Stimulated activated CD8-positive, alpha-beta memory T cell treated with anti-CD3 and anti-CD28 coated beads, Interleukin-4, amount 100 ng/mL, for 48 hours (primary cell): ENCODE measurements at regions not wholly inside any gene's neighbourhood (a gene's known extent, or its start where the extent isn't known, plus 50 kb on each side); places are given as distances from the start of the nearest gene placed in this dataset.
"Not testable (repeated sequence)": the region's sequence is repeated elsewhere in the genome, so short reads cannot be mapped to it uniquely, and the experiment has no call there.

Experiments used
- DNase-seq: peaks from one replicate; pipeline ENCODE4 v3.0.0-alpha.2; 2020

DNA sequence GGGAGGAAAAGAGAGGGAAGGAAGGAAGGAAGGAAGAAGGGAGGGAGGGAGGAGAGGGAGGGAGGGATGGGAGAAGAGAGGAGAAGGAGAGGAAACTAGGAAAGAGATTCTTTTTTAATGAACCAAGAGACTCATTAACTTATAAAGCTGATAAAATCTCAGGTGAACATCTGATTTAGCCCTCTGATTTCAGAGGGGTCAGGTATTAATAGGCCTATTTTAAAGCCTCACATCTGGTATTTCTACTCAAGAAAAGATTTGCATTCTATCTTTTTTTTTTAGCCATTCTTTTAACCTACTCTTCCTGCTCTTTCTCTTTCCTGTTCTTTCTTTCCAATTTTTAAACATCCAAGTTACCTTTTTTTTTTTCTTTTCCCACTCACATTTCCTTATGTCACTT, 103.3 kb upstream of the CPEB2 start:
- no peak for DNase-seq

DNA sequence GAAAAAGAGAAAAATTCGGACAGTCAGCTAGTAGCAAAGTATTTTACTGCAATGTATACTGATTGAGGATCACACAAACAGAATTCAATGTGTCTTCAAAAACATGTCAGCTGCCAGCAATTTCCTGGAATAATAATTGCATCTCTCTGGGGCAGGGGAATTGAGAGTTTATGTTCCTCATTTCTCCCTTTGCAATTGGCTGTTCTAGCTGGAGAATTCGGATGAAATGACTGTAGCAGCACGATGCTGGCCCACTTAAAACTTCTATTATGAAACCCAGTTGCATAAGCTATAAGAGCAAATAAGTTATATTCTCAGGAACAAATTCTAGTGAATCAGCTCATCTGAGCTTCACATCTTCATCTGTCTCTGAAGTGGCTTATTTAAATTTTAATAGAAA, 99.9 kb upstream of the CPEB2 start:
- no peak for DNase-seq

DNA sequence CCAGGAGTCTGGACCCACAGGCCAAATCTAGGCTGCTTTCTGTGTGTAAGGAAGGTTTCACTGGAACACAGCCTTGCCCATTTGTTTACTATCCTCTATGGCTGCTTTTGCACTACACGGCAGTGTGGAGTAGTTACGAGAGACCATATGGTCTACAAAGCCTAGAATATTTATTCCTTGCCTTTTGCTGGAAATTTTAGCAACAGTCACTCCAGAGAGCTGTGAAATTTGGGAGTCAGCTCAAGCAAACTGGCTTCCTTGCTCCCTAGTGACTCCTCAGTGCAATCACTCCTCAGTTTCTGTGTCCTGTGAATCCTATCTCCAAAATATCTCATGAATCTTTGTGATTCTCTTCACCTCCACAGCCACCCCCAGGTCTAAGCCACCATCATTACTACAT, 99.0 kb upstream of the CPEB2 start:
- no peak for DNase-seq

DNA sequence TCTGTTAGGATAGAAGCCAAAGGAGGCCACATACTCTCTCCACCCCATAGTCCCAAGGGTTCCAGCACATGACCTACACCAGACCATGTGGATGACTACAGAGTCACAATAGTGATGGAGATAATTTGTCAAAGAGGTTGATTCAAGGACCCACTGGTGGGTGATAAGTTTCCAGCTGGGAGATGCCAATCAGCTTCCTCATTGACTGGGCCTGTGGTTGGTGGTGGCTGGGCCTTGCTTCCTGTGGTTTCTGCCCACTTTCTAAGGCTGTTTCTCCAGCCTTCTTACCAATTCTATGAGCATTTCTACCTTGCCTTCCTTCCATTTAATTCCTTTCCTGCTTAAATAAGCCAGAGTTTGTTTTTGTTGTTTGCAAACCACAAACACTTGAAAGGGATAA, 95.5 kb upstream of the CPEB2 start:
- DNase-seq = no peak

DNA sequence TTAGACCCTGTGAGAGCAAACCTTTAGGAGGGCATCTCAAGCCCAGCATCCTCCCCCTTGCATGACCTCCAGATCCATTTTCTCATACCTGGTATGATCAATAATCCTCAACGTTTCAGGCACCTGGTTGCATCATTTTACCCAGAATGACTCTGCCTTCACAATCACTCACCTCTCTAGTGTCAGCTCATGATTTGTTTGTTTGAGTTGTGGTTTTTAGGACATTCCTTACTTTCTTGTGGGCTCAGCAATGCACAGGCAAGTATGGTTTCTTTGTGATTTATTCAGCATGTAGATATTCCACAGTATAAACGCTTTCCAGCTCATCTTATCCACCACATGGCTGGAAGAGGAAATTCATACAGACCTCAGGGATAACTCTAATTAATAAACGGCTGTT, 93.6 kb upstream of the CPEB2 start:
- no peak for DNase-seq

DNA sequence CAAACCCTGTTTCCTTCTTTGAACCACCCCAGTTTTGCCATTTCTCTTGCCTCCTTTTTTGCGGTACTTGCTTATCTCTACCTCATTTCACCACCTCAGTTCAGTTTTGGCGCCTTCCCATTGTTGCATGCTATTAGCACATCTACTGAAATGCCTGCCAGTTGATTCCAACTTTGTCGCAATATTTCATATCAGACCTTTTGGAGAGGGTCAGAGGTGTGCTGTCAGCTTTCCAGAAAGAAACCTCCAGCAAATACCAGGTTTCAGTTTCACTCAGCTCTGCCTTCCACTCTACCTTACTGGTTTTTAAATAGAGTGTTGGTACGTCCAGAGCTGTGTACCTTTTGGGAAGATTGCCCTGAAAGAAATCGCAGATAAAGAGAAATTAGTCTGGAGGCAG, 91.9 kb upstream of the CPEB2 start:
- no peak for DNase-seq

DNA sequence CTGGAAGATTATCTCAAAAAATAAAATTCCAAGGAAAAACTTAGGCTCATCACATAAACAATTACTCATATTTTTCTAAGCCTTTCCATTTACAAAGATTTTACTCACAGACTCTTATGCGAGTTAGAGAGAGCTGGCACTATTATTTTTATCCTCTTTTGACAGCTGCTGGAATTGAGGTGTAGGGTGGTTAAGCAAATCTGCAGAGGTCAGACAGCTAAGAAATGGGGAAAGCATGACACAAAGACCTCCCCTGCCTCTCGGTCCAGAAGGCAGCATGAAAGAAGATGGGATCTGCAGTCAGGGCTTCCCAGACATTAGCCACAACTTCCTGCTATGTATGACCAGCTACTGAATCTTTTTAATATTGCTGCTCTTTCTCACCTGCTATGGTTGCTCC, 89.9 kb upstream of the CPEB2 start:
- no peak for DNase-seq

DNA sequence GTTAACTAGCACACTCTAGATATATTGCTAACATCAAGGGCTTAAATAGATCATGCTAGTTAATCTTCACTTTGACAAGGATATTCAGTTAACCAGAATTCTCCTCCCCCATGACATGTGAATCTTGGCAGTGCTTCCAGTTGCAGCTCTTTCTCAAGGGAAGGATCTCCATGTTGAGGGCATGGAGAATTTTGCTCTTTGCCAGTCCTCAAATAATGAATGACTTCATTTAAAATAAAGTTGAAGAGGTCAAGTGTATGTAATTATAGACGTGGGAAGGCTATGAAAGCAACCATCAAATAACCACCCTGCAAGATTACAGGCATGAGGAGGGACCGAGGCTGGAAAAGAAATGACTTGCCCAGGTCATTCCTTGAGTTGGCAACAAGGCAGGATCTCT, 87.3 kb upstream of the CPEB2 start:
- no peak for DNase-seq

DNA sequence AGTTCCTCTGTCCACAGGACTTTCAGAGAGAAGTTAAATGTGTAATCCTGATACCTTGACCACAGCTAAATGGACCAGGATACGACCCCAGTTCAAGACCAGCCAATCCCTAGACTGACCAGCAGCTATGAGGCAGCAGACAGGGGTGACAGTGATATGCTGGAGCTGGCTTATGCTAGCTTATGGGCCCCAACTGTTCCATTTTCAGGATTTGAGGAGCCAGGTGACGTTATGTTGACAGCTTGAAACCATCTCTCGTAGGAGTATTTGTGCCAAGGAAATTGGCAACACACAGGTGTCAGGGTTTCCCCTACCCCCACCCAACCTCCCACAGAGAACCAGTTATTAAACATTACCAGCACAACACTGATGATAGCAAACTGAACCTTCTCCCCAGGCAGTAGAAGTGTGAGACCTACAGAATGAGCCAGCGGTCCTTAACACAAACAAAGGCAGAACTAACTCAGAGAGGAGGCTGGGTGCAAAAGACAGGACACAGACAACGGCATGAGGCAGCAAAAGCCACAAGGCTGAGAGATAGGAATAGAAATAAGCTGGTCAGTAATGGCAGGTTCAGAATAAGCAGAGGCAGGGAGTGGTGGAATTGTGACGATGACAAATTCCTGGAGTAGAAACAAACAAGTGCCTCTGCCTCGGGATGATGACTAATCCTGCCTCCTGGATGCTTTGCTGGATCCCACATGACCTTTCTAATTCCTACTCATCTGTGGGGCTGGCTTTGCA, 85.6 kb upstream of the CPEB2 start:
- DNase-seq = no peak

DNA sequence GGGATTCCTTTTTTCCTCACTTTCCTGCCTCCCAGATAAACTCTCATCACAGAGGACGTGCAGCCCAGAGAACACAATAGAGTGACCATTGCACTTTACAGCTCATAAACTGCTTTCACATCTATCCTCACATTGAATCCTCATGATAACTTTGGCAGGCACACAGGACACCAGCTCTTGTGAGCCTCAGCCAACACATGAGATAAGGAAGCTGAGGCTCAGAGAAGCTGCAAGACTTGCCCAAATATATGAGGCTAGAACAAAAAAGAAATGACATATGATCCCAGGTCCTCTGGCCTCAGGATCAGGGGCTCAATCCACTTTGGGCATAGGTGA, 85.0 kb upstream of the CPEB2 start:
- DNase-seq = no peak

DNA sequence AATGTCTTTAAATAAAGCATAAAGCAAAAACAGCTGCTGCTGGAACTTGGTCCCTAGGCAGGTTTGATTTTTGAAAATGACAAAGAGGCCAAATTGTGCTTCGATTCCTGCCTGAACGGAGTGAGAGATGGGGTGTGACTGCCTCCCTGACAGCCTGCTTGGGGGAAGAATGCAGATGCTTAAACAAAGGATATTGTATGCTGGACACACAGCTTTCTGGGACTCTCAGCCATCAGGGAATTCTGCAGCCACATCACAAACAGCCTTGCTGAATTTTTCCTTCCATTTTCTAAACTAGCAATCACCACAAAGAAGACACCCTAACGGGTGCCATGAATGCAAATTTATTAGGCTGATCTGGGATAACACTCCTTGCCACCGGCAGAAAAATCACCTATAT, 83.9 kb upstream of the CPEB2 start:
- no peak for DNase-seq

DNA sequence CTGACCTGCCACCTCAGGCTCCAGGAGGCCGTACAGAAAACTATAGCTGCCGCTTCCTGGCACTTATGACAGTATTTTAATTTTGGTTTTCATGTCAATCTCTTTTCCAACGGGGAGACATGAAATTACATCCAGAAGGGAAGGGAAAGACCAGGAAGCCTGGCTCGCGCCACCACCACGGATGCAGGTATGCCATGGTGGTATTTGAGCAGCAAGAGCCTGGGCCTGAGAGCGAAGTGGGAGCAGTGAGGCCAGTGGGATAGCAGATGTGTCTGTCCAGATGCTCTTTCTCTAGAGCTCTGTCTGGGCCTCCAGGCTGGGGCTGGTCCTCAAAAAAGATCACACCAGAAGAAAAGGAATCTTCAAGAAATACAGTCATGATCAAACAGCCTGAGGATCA, 82.5 kb upstream of the CPEB2 start:
- DNase-seq = no peak

DNA sequence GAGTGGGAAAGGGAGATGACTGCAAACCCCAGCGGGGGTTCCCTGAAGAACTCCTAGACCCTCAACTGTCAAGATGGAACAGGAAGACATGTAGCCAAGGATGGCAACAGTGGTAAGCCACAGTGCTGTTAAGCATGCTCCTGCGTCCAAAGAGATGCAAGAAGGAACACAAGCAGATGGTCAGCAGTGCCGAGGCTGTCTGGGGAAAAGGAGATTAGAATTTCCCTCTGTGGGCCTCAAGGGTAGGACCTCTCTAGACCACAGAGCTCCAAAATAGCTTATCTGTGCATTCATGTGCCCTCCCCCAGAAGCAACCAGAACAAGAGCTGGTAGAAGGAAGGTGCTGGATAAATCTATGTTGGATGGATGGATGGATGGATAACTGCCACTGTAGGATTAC, 82.0 kb upstream of the CPEB2 start:
- no peak for DNase-seq

DNA sequence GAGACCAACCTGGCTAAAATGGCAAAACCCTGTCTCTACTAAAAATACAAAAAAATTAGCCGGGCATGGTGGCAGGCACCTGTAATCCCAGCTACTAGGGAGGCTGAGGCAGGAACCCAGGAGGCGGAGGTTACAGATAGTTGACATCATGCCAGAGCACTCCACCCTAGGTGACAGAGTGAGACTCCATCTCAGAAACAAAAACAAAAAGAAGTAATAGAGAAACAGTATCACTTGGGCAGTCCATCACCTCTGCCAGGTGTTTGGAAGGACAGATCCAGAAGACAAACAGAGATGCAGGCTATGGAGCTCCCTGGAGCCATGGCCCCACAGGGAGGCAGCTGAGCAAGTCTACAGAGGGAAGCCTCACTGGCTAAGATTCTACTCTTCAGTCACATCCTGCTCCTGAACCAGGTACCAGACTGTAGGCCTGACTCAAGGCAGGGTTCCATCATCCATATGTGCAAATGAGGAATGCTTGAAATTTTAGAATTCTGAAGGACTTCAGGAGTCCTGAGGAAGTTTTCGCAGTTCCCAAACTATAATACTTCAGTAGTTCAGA, 81.4 kb upstream of the CPEB2 start:
- no peak for DNase-seq

DNA sequence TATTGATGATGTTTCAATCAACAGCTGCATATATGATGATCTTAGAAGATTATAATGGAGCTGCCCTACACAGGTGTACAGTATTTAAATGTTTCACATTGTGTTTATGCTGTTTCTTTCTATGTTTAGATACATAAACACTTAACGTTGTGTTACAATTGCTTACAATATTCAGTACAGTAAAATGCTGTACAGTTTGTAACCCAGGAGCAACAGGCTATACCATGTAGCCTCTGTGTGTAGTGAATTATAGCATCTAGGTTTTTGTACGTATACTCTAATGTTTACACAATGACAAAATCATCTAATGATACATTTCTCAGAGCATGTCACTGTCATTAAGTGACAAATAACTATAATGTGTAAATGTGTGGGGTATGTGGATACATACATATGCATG, 80.5 kb upstream of the CPEB2 start:
- DNase-seq = not testable (repeated sequence)

DNA sequence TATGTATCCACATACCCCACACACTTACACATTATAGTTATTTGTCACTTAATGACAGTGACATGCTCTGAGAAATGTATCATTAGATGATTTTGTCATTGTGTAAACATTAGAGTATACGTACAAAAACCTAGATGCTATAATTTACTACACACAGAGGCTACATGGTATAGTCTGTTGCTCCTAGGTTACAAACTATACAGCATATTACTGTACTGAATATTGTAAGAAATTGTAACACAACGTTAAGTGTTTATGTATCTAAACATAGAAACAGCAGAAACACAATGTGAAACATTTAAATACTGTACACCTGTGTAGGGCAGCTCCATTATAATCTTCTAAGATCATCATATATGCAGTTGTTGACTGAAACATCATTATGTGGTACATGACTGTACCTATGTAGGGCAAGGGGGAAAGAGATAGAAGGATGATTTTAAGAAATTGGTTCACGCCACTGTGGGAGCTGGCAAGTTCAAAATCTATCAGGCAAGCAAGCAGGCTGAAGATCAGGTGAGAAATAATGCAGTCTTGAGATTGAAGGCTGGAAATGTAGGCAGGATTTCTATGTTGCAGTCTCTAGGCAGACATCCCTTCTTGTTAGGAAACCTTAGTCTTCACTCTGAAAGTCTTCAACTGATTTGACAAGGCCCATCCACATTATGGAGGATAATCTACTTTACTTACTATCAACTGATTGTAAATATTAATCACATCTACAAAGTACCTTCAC, 78.0 kb upstream of the CPEB2 start:
- DNase-seq = no peak

DNA sequence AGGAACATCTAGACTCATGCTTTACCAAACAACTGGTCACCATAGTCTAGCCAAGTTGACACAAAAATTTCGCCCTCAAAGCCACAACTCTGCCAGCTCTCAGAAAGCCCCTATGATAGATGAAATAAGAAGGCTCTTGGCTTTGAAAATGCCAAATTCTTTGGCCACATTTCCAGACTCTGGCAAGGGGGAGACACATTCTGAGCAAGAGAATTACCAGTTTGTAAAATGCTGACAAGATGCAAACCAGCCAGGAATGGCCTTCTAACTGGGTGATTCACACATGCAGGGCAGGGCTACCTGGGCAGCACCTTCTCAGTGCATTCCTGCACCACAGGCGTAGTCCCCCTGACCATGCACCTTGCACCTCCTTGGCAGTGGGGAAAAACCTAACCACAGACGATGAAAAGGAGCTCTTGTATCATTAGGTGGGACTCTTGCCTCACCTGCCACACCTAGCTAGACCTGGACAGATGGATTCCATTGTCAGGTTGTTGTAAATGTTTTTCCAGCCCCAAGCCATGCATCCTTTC, 77.4 kb upstream of the CPEB2 start:
- DNase-seq = no peak

DNA sequence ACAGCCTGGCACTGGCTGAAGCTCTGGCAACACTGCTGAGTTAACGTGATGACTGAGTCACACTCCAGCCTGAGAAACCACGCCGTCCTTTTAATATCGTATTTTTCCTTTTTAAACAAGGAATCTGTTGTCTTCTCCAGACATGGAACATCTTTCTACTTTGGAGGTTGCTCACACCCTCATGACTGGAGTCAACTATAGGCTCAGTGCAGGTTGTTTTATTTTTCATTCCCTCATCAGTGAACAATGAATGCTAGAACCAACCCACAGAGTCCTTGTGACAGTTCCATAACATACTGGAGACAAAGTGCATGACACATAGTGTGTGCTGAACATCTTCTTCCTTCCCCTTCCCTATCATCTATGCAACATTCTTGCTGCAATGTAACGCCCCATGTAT, 76.8 kb upstream of the CPEB2 start:
- no peak for DNase-seq

DNA sequence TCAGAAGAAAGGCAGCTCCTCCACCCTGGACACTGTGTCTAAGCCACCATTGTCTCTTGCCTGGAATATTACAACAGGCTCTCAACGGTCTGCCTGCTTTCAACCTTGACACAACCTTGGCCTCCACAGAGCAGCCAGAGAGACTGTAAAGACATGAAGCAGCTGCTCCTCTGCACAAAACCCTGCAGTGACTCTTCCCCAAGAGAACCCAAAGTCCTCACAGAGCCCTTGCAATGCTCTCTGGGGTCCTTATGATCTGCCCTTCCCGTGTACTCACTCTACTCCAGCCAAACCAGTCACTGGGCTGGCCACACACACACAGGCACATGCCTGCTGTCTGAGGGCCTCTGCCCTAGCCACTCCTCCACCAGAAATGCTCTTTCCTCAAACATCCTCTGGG, 75.9 kb upstream of the CPEB2 start:
- DNase-seq = no peak

DNA sequence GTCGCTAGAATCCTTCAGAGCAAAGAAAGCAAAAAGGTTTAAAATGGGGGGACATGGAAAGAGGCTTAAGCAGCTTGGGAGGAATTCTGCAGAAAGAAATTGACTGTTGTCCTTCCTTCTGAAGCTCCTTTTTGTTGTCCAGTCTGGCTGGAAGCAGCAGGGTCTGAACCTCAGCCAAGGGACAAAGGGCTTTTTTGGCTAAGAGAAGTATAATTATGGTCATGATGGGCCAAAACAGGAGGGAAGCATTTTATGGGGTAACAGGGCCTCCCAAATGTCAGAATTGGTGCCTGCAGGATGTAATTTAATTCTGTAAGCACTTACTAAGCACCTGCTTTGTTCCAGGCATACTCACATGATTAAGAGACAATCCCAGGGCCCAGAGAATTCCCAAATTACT, 74.2 kb upstream of the CPEB2 start:
- DNase-seq = no peak

DNA sequence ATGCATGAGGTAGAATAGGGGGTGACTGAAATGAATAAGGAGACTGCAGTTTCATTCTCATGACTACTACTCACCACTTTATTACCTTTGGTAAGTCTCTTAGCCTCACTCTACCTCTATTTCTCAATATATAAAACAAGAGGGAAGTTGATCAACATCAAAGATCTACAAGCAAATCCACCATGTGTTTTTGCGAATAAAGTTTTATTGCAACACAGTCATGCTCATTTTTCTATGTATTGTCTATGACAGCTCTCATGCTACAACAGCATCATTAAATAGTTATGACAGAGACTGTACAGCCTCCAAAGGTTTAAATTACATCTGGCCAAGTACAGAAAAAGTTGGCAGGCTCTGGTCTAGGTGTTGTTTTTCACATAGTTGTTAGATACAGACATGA, 72.6 kb upstream of the CPEB2 start:
- no peak for DNase-seq

DNA sequence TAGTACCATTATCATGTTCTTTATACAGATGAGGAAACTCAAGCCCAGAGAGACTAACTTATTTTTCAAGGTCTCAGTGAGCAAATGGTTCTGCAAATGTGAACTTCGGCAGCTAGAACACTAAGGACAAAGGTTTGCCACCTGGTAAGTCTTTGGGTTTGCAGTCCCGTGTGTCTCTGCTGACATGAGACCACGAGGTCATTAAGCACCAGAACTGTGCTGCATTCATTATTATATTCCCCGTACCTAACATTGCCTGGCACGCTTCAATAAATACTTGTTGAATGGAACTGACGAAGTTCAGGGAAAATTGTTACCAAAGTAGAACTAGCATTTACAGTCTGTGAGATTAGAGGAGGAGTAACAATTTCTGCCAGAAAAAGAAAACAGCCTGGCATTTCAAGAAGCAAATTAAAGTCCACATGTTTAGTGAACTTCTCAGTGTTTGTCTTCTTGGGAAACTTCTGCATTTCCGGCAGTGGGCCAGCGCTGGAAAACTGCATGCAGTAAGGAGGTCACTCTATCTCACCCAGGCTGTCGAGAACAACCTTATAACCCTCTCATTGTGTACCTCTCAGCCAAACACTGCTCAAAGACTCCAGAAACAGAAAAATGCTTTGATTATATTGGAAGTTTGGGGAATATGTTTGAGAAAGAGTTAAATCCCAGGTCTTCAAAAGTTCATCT, 67.4 kb upstream of the CPEB2 start:
- no peak for DNase-seq

DNA sequence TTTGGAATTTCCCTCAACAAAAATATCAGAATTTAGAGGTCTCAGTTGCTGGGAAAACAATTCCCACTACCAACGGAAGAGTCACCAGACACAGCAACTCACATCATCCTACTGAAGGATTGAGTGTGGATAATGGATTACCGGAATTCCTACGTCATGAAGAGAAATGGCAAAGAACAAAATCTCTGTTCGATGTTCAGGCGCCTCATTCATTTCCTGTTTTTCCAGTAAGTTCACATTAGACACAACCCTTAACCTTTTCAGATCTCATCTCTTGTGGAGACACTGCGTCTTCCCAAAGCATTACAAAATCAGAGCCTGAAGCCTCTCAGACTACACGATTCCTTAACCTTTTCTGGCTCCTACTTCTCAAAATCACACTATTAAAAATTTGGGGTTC, 58.5 kb upstream of the CPEB2 start:
- DNase-seq = no peak

DNA sequence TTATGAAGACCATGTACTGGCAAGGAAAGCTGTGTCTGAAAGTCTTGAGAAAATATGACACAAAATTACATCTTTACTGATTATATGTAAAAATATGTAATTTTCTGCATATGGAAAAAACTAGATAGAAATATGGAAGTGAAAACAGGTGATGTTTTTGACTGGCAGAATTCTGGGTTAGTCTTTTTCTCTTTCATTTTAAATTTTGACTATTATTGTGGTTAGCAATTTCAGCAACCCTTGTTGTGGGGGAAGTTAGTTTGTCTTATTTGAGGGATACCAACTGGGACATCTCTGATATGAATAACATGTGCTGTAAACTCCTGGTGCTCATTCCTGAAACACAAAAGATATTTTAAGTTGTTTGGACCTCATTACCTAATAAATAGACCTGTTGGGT, 49.9 kb upstream of the CPEB2 start:
- DNase-seq = no peak
